ENCODE measurements at regions not wholly inside any gene's neighbourhood (a gene's known extent, or its start where the extent isn't known, plus 50 kb on each side); places are given as distances from the start of the nearest gene placed in this dataset.
"Not testable (repeated sequence)": the region's sequence is repeated elsewhere in the genome, so short reads cannot be mapped to it uniquely, and the experiment has no call there.

- no peak for DNase-seq
- 98 to 100% methylated on average over 1 of the region's 1 CpG for WGBS, 2 donors
- H3K4me1 ChIP-seq = no peaks in the 10 kb centered on the region
- intact Hi-C loops (cut with DNase I) = no loop called here
- H3K27ac ChIP-seq = no peak overlapping the region
- H3K9me3 ChIP-seq = no peaks in the 10 kb centered on the region
- no peaks in the 10 kb centered on the region for H3K27me3 ChIP-seq
- TF ChIP-seq POLR2A (IDR thresholded peaks at IDR 0.05) = no peak
- TF ChIP-seq CTCF (IDR thresholded peaks at IDR 0.05) = no peak
- H3K36me3 ChIP-seq = no peaks in the 10 kb centered on the region
- H3K4me3 ChIP-seq (replicated peaks in 1 of 3) = no peak overlapping the region
Observed at GRCh38 chr14:85075694-85076476, 454.1 kb upstream of the FLRT2 start.

DNA sequence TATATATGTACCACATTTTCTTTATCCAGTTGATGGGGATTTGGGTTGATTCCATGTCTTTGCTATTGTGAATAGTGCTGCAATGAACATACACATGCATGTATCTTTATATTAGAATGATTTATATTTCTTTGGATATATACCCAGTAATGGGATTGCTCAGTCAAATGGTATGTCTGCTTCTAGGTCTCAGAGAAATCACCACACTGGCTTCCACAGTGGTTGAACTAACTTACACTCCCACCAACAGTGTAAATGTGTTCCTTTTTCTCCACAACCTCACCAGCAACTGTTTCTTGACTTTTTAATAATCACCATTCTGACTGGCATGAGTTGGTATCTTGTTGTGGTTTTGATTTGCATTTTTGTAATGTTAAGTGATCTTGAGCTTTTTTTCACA lies 452.2 kb upstream of the FLRT2 start:
- H3K9me3 ChIP-seq; H3K27me3 ChIP-seq; DNase-seq; H3K27ac ChIP-seq; intact Hi-C loops (cut with DNase I); H3K36me3 ChIP-seq; H3K4me1 ChIP-seq; H3K4me3 ChIP-seq (replicated peaks in 1 of 3): not testable (repeated sequence)

GRCh38 chr14:85079842-85080730 lies 449.9 kb upstream of the FLRT2 start:
- no peaks in the 10 kb centered on the region for H3K9me3 ChIP-seq
- 60 to 62% methylated on average over 6 of the region's 6 CpGs for WGBS, 2 donors

GRCh38 chr14:85084344-85084743 lies 445.6 kb upstream of the FLRT2 start:
- 91 to 94% methylated on average over 1 of the region's 1 CpG for WGBS, 2 donors
- TF ChIP-seq CTCF (IDR thresholded peaks at IDR 0.05) (no peak), POLR2A (IDR thresholded peaks at IDR 0.05) (no peak)
- H3K4me3 ChIP-seq (replicated peaks in 1 of 3) = no peak overlapping the region
- H3K9me3 ChIP-seq = no peaks in the 10 kb centered on the region
- no peaks in the 10 kb centered on the region for H3K4me1 ChIP-seq
- intact Hi-C loops (cut with DNase I) = no loop called here
- H3K36me3 ChIP-seq = no peaks in the 10 kb centered on the region
- no peak for DNase-seq
- H3K27me3 ChIP-seq = no peaks in the 10 kb centered on the region
- H3K27ac ChIP-seq = no peak overlapping the region

More at GRCh38 chr14:85079842-85080730, 449.9 kb upstream of the FLRT2 start:
- no peaks in the 10 kb centered on the region for H3K4me1 ChIP-seq
- no peak for DNase-seq
- intact Hi-C loops (cut with DNase I) = no loop called here
- no peak overlapping the region for H3K4me3 ChIP-seq (replicated peaks in 1 of 3)
- no peaks in the 10 kb centered on the region for H3K36me3 ChIP-seq
- no peaks in the 10 kb centered on the region for H3K27me3 ChIP-seq
- H3K27ac ChIP-seq = no peak overlapping the region
- TF ChIP-seq CTCF (IDR thresholded peaks at IDR 0.05) (no peak), POLR2A (IDR thresholded peaks at IDR 0.05) (no peak)

DNA sequence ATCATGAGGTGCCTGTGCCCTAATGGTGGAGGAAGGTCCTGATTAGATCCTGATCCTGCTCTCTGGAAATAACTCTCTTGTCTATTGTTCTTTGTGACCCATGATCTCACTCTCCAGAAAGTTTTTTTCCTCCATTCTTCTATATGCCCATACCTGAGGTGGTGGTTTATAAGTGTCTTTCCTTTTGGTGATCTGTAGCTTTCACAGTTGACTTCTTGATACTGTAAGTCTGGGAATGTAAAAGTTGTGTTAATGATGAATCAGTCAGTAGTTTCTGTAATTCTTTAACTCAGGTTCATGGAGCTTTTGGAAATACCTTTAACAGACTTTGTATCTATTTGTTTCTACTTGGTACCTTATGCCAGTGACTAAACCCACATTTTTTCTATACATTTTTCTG lies 444.0 kb upstream of the FLRT2 start:
- no peaks in the 10 kb centered on the region for H3K9me3 ChIP-seq
- no peak for DNase-seq
- no peak overlapping the region for H3K27ac ChIP-seq
- intact Hi-C loops (cut with DNase I) = no loop called here
- TF ChIP-seq CTCF (IDR thresholded peaks at IDR 0.05) (no peak), POLR2A (IDR thresholded peaks at IDR 0.05) (no peak)
- no peak overlapping the region for H3K4me3 ChIP-seq (replicated peaks in 1 of 3)
- no peaks in the 10 kb centered on the region for H3K4me1 ChIP-seq
- no peaks in the 10 kb centered on the region for H3K27me3 ChIP-seq
- H3K36me3 ChIP-seq = no peaks in the 10 kb centered on the region
